ENCODE measurements at regions not wholly inside any gene's neighbourhood (a gene's known extent, or its start where the extent isn't known, plus 50 kb on each side); places are given as distances from the start of the nearest gene placed in this dataset.

- TF ChIP-seq CTCF (conservative IDR thresholded peaks at IDR 0.05; ENCODE audit: low read depth, low read length), result no peak
- H3K4me3 ChIP-seq (ENCODE audit: low read depth, low read length), result no peak overlapping the region
- DNase-seq (ENCODE audit: low read depth), result peak; percentile 1
Measured at GRCh38 chr12:5309654-5310053, 122.3 kb upstream of the NTF3 start.

GRCh38 chr12:5310151-5310550 is 121.8 kb upstream of the NTF3 start:
- H3K4me3 ChIP-seq (ENCODE audit: low read depth, low read length), result no peak overlapping the region
- no peak for DNase-seq (ENCODE audit: low read depth)
- TF ChIP-seq CTCF (conservative IDR thresholded peaks at IDR 0.05; ENCODE audit: low read depth, low read length), result no peak

GRCh38 chr12:5317556-5317955 is 114.4 kb upstream of the NTF3 start:
- TF ChIP-seq CTCF (conservative IDR thresholded peaks at IDR 0.05; ENCODE audit: low read depth, low read length), result no peak

DNA sequence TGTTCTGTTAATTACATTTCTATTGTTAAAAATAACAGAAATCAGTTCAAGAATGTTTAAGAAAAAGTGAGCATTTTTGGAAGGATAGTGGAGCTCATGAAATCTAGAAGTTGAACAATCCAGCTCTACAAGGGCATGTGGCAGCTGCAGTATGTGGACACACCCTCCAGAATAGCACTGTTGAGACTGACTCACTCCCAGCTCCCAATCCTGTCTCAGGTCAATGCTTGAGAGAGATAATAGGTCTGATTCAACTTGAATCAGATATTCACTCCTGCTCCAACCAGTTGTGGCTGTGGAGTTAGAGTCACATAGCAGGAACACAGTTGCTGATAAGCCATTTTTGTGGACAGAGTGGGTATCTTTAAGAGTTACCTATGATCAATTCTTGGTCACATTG is 113.0 kb upstream of the NTF3 start:
- DNase-seq (ENCODE audit: low read depth), result peak; percentile 1
- no peak for TF ChIP-seq CTCF (conservative IDR thresholded peaks at IDR 0.05; ENCODE audit: low read depth, low read length)
- no peak overlapping the region for H3K4me3 ChIP-seq (ENCODE audit: low read depth, low read length)

More at GRCh38 chr12:5317556-5317955, 114.4 kb upstream of the NTF3 start:
- no peak for DNase-seq (ENCODE audit: low read depth)
- H3K4me3 ChIP-seq (ENCODE audit: low read depth, low read length), result no peak overlapping the region

GRCh38 chr12:5328669-5329517 is 103.0 kb upstream of the NTF3 start:
- TF ChIP-seq CTCF (conservative IDR thresholded peaks at IDR 0.05; ENCODE audit: low read depth, low read length), result no peak
- no peak for DNase-seq (ENCODE audit: low read depth)
- no peak overlapping the region for H3K4me3 ChIP-seq (ENCODE audit: low read depth, low read length)

- TF ChIP-seq CTCF (conservative IDR thresholded peaks at IDR 0.05; ENCODE audit: low read depth, low read length), result no peak
Measured at GRCh38 chr12:5332551-5332950, 99.4 kb upstream of the NTF3 start.

DNA sequence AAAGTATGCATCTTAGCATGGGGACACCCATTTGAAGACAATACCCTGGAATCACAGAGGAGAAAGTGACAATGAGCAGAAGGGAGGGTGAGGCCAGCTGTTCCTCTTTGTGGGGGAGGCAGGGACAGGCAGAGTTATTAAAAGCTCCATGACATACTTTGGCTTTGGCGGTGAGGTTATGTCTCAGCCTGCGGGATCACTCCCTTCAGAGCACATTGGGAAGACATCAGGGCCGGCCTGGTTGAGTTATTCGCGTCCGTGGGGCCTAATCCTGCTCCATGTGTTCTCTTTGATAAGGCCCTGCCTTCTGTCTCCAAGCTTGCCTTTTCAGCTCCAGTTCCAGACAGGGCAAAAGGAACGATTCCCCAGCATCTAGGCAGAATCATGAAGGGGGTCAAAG is 98.8 kb upstream of the NTF3 start:
- DNase-seq (ENCODE audit: low read depth), result no peak
- no peak for TF ChIP-seq CTCF (conservative IDR thresholded peaks at IDR 0.05; ENCODE audit: low read depth, low read length)
- no peak overlapping the region for H3K4me3 ChIP-seq (ENCODE audit: low read depth, low read length)

More at GRCh38 chr12:5332551-5332950, 99.4 kb upstream of the NTF3 start:
- H3K4me3 ChIP-seq (ENCODE audit: low read depth, low read length), result no peak overlapping the region
- no peak for DNase-seq (ENCODE audit: low read depth)
